Effector memory CD8-positive, alpha-beta T cell (primary cell): ENCODE measurements at regions not wholly inside any gene's neighbourhood (a gene's known extent, or its start where the extent isn't known, plus 50 kb on each side); places are given as distances from the start of the nearest gene placed in this dataset.
"Not testable (repeated sequence)": the region's sequence is repeated elsewhere in the genome, so short reads cannot be mapped to it uniquely, and the experiment has no call there.

Experiments
- ATAC-seq: fragments of 150-1000 bp; cut with Tn5 transposase; replicated peaks from 2 replicates; pipeline ENCODE4 v1.10.0; 2021; ENCODE audit warnings: mild to moderate bottlenecking, moderate library complexity
- DNase-seq, 3 experiments: peaks; one replicate each; pipeline ENCODE4 v3.0.0; 2021
- H3K27ac Mint-ChIP-seq, 2 donors: one replicate each; pipeline ENCODE4 v1.8.0; 2022; ENCODE audit warnings: mild to moderate bottlenecking in 2 of 2, mixed read lengths in 2 of 2, moderate library complexity in 2 of 2
- H3K27me3 Mint-ChIP-seq, 2 donors: one replicate each; pipeline ENCODE4 v1.8.0; 2022; ENCODE audit warnings: mixed read lengths in 2 of 2
- H3K36me3 Mint-ChIP-seq: one replicate; pipeline ENCODE4 v1.8.0; 2022; ENCODE audit warnings: mild to moderate bottlenecking, moderate library complexity, mixed read lengths; ENCODE audit not compliant: insufficient read depth
- H3K4me1 Mint-ChIP-seq, 2 donors: one replicate each; pipeline ENCODE4 v1.8.0; 2022; ENCODE audit warnings: low read depth in 2 of 2, mixed read lengths in 2 of 2
- H3K4me3 Mint-ChIP-seq, 2 donors: one replicate each; pipeline ENCODE4 v1.8.0; 2022; ENCODE audit warnings: mild to moderate bottlenecking in 2 of 2, mixed read lengths in 2 of 2, moderate library complexity in 2 of 2
- H3K9me3 Mint-ChIP-seq, 2 donors: one replicate each; pipeline ENCODE4 v1.8.0; 2022; ENCODE audit warnings: mixed read lengths in 2 of 2

GRCh38 chr3:106103383-106103782, 234.6 kb upstream of the CBLB start:
- no peaks in the 10 kb centered on the region for H3K36me3 Mint-ChIP-seq
- DNase-seq (no peak), ATAC-seq (no peak)
- H3K9me3 Mint-ChIP-seq, result peaks cover 10 to 23% of the 10 kb centered on the region in 2 donors
- no peaks in the 10 kb centered on the region for H3K4me1 Mint-ChIP-seq
- H3K4me3 Mint-ChIP-seq, result no peak overlapping the region
- H3K27ac Mint-ChIP-seq, result peak overlapping the region in 1 of 2 donors; percentile 36
- H3K27me3 Mint-ChIP-seq, result no peaks in the 10 kb centered on the region

- no peaks in the 10 kb centered on the region for H3K27me3 Mint-ChIP-seq
- H3K27ac Mint-ChIP-seq, result peak overlapping the region in 1 of 2 donors; percentile 36
- DNase-seq (no peak), ATAC-seq (no peak)
- peaks cover 0 to 3% of the 10 kb centered on the region in 2 donors for H3K4me1 Mint-ChIP-seq
- no peak overlapping the region for H3K4me3 Mint-ChIP-seq
- no peaks in the 10 kb centered on the region for H3K36me3 Mint-ChIP-seq
- H3K9me3 Mint-ChIP-seq, result peaks cover 10 to 23% of the 10 kb centered on the region in 2 donors
Observed at GRCh38 chr3:106104078-106104477, 235.3 kb upstream of the CBLB start.

- Mint-ChIP-seq H3K4me3 (no peak overlapping the region), H3K4me1 (peaks cover 2 to 8% of the 10 kb centered on the region in 2 donors)
- no peak for ATAC-seq
Observed at GRCh38 chr3:106108925-106109324, 240.1 kb upstream of the CBLB start.

GRCh38 chr3:106112561-106112960, 243.7 kb upstream of the CBLB start:
- not testable (repeated sequence) for H3K27me3 Mint-ChIP-seq, ATAC-seq, H3K9me3 Mint-ChIP-seq, H3K4me1 Mint-ChIP-seq, H3K27ac Mint-ChIP-seq, DNase-seq, H3K4me3 Mint-ChIP-seq, H3K36me3 Mint-ChIP-seq

More at GRCh38 chr3:106108925-106109324, 240.1 kb upstream of the CBLB start:
- Mint-ChIP-seq H3K36me3 (no peaks in the 10 kb centered on the region), H3K27me3 (no peaks in the 10 kb centered on the region), H3K27ac (no peak overlapping the region), H3K9me3 (no peaks in the 10 kb centered on the region)
- no peak for DNase-seq

GRCh38 chr3:106113747-106114146, 244.9 kb upstream of the CBLB start:
- H3K27me3 Mint-ChIP-seq, result no peaks in the 10 kb centered on the region
- H3K27ac Mint-ChIP-seq, result no peak overlapping the region
- no peak for ATAC-seq
- H3K4me3 Mint-ChIP-seq, result no peak overlapping the region
- peaks cover 2 to 7% of the 10 kb centered on the region in 2 donors for H3K4me1 Mint-ChIP-seq
- no peaks in the 10 kb centered on the region for H3K36me3 Mint-ChIP-seq
- H3K9me3 Mint-ChIP-seq, result no peaks in the 10 kb centered on the region
- DNase-seq, result no peak

GRCh38 chr3:106114220-106114619, 245.4 kb upstream of the CBLB start:
- no peaks in the 10 kb centered on the region for H3K27me3 Mint-ChIP-seq
- H3K4me3 Mint-ChIP-seq, result no peak overlapping the region
- no peak overlapping the region for H3K27ac Mint-ChIP-seq

GRCh38 chr3:106114848-106115247, 246.0 kb upstream of the CBLB start:
- DNase-seq (no peak), ATAC-seq (no peak)
- H3K9me3 Mint-ChIP-seq, result no peaks in the 10 kb centered on the region
- H3K4me1 Mint-ChIP-seq, result peaks cover 0 to under 1% of the 10 kb centered on the region in 2 donors
- no peaks in the 10 kb centered on the region for H3K27me3 Mint-ChIP-seq
- H3K27ac Mint-ChIP-seq, result no peak overlapping the region
- no peaks in the 10 kb centered on the region for H3K36me3 Mint-ChIP-seq
- H3K4me3 Mint-ChIP-seq, result no peak overlapping the region

More at GRCh38 chr3:106114220-106114619, 245.4 kb upstream of the CBLB start:
- Mint-ChIP-seq H3K9me3 (no peaks in the 10 kb centered on the region), H3K4me1 (peaks cover 2 to 4% of the 10 kb centered on the region in 2 donors), H3K36me3 (no peaks in the 10 kb centered on the region)
- no peak for DNase-seq
- ATAC-seq, result no peak

GRCh38 chr3:106115557-106115956, 246.7 kb upstream of the CBLB start:
- H3K27ac Mint-ChIP-seq, result no peak overlapping the region
- no peak overlapping the region for H3K4me3 Mint-ChIP-seq
- no peaks in the 10 kb centered on the region for H3K36me3 Mint-ChIP-seq
- DNase-seq, result no peak
- no peak for ATAC-seq
- H3K4me1 Mint-ChIP-seq, result no peaks in the 10 kb centered on the region
- no peaks in the 10 kb centered on the region for H3K9me3 Mint-ChIP-seq
- no peaks in the 10 kb centered on the region for H3K27me3 Mint-ChIP-seq

- Mint-ChIP-seq H3K4me3 (no peak overlapping the region), H3K27me3 (no peaks in the 10 kb centered on the region), H3K4me1 (no peaks in the 10 kb centered on the region), H3K27ac (no peak overlapping the region), H3K36me3 (no peaks in the 10 kb centered on the region), H3K9me3 (no peaks in the 10 kb centered on the region)
- DNase-seq, result no peak
- no peak for ATAC-seq
Observed at GRCh38 chr3:106116733-106117489, 248.1 kb upstream of the CBLB start.

- no peak for DNase-seq
- no peaks in the 10 kb centered on the region for H3K27me3 Mint-ChIP-seq
Observed at GRCh38 chr3:106117490-106117858, 248.7 kb upstream of the CBLB start.

GRCh38 chr3:106119614-106120082, 250.8 kb upstream of the CBLB start:
- H3K9me3 Mint-ChIP-seq, result no peaks in the 10 kb centered on the region
- ATAC-seq, result no peak
- H3K27me3 Mint-ChIP-seq, result no peaks in the 10 kb centered on the region
- no peaks in the 10 kb centered on the region for H3K4me1 Mint-ChIP-seq
- DNase-seq, result no peak
- H3K27ac Mint-ChIP-seq, result peak overlapping the region in 1 of 2 donors; percentile 49
- H3K4me3 Mint-ChIP-seq, result no peak overlapping the region
- H3K36me3 Mint-ChIP-seq, result no peaks in the 10 kb centered on the region

More at GRCh38 chr3:106117490-106117858, 248.7 kb upstream of the CBLB start:
- Mint-ChIP-seq H3K4me1 (no peaks in the 10 kb centered on the region), H3K9me3 (no peaks in the 10 kb centered on the region), H3K4me3 (no peak overlapping the region), H3K36me3 (no peaks in the 10 kb centered on the region), H3K27ac (no peak overlapping the region)
- no peak for ATAC-seq

GRCh38 chr3:106120356-106120755, 251.5 kb upstream of the CBLB start:
- no peaks in the 10 kb centered on the region for H3K9me3 Mint-ChIP-seq
- H3K36me3 Mint-ChIP-seq, result no peaks in the 10 kb centered on the region
- H3K27me3 Mint-ChIP-seq, result no peaks in the 10 kb centered on the region
- no peak overlapping the region for H3K4me3 Mint-ChIP-seq
- no peak overlapping the region for H3K27ac Mint-ChIP-seq
- ATAC-seq (no peak), DNase-seq (no peak)
- no peaks in the 10 kb centered on the region for H3K4me1 Mint-ChIP-seq

- no peaks in the 10 kb centered on the region for H3K36me3 Mint-ChIP-seq
- no peak overlapping the region for H3K4me3 Mint-ChIP-seq
- no peaks in the 10 kb centered on the region for H3K4me1 Mint-ChIP-seq
- H3K9me3 Mint-ChIP-seq, result no peaks in the 10 kb centered on the region
- no peak for DNase-seq
- no peak for ATAC-seq
- no peak overlapping the region for H3K27ac Mint-ChIP-seq
- no peaks in the 10 kb centered on the region for H3K27me3 Mint-ChIP-seq
Observed at GRCh38 chr3:106121491-106122289, 252.9 kb upstream of the CBLB start.

- ATAC-seq, result no peak
- Mint-ChIP-seq H3K36me3 (no peaks in the 10 kb centered on the region), H3K27me3 (no peaks in the 10 kb centered on the region), H3K9me3 (no peaks in the 10 kb centered on the region), H3K4me1 (peaks cover 0 to under 1% of the 10 kb centered on the region in 2 donors), H3K4me3 (no peak overlapping the region), H3K27ac (no peak overlapping the region)
- DNase-seq, result no peak
Observed at GRCh38 chr3:106124818-106125217, 256.0 kb upstream of the CBLB start.
